HG02970 (cell line): ENCODE measurements at regions not wholly inside any gene's neighbourhood (a gene's known extent, or its start where the extent isn't known, plus 50 kb on each side); places are given as distances from the start of the nearest gene placed in this dataset.

ENCODE experiments used
- ATAC-seq: cut with Tn5 transposase; IDR thresholded peaks from one replicate; pipeline ENCODE4 v1.9.1; 2021; ENCODE audit warnings: mild to moderate bottlenecking, moderate library complexity, moderate number of reproducible peaks; ENCODE audit not compliant: unreplicated experiment, low FRiP score

DNA sequence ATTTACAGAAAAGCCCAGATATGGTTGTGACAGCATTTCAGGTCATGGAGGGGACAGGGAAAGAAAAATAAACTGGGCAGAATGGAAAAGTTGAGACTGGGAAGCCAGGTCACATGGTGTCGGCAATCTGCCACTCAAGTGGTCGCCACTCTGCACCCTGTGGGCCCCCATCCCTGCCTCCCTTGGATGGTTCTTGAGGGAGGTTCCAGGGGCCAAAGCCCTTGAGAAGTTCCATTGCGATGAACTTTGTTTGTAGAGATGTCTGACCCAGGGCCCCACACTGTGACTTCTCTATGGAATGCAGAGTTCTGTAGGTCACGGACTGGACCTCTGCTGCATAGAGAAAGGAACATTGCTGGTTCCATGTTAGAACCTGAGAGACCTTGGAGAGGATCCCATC is 105.7 kb upstream of the SLC14A2 start:
- ATAC-seq, result no peak

DNA sequence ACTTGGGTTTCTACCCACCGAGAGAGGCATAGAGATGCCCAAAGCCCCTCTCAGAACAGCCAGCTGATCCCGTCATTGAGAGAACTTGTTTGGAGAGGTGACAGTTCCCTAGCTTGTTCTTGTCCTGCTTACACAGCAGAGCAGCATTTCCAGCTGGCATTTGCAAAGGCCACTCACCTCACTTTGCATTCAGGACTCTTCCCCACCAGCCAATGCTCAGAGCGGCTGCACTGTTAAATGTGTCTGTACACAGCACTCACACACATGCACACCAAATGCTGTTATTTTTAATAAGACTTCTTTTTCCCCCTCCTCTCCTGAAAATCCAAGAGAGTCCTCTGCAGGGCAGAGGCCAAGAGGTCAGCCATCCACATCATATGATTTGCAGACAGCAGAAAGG is 104.6 kb upstream of the SLC14A2 start:
- ATAC-seq, result no peak

DNA sequence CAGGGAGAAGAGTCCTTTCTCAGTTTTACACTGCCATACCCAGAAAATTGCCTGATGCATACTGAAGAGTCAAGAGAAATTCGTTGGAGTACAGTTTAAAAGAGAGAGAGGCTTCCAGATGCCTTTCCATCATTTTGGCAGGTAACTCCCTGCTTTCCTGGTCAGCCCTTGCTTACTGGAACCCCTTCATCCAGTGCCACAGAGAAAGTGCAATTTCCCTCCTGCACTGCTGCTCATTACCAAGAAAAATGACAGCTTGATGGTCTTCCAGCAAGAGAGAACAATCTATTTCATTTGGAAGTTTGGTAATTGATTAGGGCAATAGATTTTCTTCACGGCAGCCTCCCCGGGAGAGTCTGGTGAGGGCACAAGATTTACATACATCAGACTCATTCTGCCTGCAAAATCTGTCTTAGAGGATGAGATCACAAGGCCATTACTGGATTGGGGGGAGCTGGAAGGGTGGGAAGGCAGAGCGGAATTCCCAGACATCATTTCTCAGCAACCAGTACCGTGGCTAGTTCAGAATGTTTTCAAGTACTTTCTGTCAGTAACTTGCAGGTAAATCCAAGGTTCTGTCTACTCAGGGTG is 102.8 kb upstream of the SLC14A2 start:
- ATAC-seq, result no peak

DNA sequence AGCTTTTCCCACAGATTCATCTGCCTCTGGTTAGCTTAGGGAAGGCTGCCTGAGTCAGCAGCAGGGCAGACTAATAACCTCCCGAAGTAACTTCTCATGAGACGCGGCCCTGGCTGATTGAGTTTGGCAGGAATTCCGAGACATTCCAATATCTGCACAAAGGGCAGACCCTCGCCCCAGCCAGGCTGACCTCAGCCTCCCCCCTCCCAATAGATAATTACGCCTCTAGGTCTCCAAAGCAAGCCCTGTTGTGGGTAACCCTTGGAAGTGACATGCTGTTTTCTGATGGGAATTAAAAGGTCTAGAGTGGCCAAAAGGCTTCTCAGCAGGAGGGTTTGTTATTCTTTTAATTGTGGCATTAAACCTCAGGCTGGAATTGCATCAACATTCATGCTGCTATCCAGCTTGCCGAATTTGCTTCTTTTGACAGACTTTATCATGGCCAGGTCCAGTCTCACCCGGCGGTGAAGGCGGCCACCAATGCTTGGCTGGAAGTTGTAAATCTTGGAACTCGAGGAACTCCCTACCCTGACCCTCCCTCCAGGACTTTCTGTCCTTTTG is 98.0 kb upstream of the SLC14A2 start:
- ATAC-seq, result no peak

DNA sequence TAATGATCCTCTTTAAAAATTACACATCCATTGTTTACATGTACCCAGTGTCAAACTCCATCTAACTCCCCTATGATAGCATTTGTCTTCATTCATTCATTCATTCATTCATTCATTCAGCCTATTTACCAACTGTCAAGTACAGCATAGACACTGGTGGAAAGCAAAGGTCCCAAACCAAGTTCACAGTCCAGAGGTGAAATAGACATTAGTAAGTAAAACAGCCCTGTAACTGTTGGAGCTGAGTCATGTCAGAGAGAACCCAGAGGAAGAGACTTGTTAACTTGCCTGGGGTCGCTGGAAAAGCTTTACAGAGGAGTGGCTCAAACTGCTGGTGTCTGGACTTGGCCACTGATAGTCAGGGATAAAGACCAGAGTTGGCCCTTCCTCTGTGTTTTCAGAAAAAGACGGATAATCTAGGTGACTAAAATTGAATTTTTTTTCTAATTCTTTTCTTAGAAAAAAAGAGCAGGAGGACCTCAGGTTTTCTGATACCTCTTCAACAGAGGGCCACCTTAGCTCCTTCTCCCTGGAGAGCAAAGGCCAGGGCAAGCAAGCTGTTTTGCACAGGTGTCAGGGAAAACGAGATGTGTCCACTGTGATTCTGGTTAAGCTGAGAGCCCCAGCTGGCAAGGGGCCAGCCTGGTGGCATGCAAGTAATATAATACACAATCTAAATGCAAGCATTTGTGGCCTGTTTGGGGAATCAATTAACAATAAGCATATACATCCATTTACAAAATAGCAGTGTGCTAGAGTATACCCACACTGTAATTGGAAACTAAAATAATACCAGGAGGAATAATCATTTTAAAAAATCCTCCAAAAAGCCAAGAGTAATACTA is 96.7 kb upstream of the SLC14A2 start:
- no peak for ATAC-seq

DNA sequence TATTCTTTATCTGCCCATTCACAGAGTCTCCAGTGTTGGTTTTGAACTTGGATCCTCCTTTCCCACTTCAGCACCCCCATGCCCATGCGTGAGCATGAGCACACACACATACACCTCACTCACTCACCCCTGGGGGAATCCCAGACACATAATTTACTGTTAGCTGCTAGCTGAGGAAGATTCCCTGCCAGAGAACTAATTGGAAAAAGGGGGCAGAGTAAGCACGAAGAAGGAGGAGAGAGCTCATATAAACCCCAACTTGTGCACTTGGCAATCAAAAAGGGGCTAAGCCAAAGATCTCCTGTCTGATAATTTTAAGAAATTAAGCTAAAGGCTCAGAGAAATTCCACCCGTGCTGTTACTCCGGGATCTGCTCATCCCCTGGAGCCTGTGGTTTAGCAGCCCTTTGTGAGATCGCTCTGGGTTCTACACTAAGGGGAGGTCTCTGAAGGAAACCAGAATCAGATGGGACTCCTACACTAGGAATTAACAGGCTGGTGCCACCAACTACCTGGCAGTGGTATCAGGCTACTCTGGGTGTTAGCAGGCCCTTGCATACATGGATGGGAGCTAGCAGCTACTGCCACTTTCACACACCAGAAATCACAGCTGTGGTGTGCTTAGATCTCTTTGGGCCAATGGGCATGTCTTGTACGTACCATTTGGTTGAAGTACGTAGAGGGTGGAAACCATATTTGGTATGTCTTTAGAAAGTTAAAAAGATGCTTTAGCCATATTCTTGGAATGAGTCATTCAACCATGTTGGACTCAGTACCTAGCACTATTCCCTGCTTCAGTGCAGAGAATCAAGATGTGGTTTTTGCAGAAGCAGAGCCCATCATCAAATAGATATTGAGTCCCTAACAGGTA is 95.6 kb upstream of the SLC14A2 start:
- no peak for ATAC-seq

DNA sequence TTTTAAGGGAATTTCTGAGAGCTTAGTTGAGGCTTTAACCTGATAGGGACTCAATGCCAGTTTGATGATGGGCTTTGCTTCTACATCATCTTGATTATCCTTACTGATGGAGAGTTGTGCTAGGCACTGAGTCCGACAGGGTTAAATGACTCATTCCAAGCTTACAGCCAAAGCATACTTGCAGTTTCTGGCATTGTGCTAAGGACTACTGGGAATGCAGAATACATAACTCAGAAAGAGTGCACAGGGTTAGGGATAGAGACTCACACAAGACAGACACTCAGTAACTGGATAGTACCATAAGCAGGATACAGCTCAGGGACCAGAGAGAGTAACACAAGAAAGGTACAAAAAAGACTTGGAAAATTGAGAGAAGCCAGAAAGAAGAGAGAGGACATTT is 94.1 kb upstream of the SLC14A2 start:
- no peak for ATAC-seq

DNA sequence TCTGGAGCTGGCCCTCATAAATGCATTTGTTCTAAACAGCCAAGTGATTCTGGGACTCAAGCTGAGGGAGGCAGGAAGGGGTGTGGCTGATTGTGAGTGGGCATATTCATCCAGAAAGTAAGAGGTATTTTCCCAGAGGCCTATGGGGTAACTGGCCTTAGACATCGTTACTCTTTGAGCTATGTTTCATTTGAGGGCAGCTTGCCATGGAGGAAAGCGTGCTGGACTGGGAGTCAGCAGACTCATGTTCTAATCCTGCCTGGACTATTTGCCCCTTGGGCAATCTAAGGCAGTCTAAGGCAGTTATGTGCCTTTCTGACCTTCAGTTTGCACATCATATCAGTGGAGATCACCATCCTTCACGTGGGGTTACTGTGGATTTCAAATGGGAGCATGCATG is 93.5 kb upstream of the SLC14A2 start:
- ATAC-seq, result no peak

DNA sequence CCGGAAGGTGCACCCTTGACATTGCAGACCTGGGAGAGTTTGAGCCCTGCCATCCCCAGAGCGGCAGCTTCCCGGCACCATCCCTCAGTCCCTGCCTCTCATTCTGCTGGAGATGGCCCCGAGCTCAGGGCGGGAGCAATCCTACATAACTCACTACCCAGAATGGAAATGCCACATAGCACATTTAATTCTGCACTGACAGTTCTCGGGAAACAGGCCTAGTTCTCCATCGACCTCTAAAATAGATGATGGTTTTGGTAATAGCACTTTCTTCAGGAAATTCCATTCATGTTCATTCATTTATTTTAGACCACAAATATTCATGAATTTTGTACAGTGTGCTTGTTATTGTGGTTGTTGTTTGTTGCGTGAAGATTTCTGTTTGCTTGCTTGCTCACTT is 92.9 kb upstream of the SLC14A2 start:
- ATAC-seq, result no peak

DNA sequence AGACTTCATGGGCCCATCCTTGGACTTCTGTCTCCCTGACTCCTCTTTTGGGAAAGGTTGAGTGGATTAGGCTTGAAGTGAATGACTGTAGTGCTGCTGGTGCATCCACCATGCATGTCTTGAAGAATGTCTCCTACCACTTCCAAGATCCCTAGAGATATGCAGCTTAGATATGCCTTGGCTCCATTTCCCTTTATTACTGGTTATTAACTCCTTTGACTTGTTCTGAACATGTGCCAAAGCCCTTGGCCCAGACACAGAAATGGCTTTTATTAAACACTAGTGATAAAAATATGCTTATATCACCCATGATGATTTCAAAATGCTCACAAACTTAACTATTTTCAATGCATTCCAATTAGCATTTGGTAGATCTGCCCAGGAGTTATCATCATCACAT is 90.0 kb upstream of the SLC14A2 start:
- no peak for ATAC-seq

DNA sequence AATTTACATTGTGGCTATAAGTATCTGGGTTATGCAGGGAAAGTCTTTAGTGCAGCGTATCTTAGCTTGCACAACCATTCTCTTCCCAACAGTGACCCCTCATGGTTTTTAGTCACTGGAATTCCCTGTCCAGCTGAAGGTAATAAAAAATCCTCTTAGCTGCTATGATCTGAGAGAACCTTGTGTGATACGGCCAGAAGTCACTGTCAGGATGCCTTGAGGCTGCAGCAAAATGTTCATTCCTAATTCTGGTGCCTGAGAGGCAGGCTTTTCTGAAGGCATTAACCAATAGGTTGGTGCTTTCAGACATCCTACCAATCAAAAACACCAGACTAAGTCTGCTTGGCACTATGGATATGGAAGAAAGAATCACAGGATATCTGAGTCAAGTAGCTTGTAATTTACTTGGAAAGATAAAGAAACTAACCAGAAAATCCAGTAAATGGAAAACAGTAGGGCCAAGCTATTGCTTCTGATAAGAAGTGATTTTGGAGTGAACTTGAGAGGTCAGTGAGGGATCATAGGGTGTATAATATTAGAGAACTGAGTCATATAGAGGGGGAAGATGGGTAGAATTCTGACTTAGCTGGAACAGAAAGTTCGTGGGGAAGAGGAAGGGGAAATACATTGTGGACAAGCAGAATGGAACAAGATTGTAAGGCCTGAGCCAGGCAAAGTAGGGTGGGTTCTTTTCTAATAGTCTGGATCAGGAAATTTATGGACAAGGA is 89.0 kb upstream of the SLC14A2 start:
- ATAC-seq, result no peak

DNA sequence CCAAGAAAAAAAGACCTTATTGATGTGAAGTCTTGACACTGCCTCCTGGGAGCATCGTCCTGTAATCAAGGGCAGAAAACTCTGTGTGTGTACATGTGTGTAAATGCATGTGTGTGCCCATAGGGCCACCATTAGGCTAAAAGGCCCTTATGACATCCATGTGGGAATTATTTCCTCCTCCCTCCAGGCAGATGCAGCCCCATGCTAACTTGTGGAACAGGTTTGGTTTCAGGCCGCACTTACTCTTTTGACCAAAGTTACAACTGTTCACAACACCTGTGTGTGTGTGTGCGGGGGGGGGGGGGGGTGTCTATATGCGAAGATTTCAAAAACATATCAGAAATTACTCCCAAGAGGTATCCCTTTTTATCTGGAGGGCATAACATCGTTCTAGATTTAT is 87.4 kb upstream of the SLC14A2 start:
- ATAC-seq, result no peak

DNA sequence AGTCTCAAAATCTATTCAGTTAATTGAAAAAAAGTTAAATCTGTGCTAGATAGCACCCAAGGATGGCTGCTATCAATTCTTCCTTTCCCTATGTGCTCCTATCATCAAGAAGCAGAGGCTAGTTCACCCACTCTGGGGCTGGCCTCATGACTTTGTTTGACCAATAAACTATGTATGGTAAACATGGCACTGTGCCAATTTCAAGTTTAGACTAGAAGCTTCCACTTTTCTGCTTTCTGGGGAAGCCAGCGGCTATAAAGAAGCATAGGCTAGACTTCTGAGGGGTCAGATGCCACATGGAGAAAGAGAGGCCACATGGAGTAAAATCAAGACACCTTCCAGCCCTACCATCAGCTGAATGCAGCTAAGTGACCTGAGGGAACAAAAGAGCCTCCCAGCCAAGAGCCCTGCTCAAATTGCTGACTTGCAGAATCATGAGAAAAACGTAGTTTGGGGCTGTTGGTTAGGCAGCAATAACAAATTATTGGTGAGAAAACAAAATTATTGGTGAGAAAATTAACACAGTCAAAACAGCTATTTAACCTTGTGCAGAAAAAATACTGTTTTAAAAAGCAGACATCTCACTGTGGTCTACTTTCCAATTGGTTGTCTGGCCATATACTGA is 86.5 kb upstream of the SLC14A2 start:
- ATAC-seq, result no peak

DNA sequence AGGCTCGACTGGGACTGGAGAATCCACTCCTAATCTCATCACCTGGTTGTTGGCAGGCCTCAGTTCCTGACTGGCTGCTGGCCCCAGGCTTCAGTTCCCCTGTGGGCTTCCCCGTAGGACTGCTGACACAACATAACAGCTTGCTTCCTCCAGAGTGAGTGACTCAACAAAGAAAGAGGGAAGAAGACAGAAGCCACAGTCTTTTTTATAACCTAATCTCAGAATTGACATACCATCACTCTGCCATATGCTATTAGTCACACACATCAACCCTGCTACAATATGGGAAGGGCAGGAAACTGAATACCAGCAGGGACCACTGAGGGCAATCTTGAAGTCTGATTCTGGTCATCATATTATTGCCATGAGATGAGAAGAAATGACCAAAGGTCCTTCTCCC is 76.8 kb upstream of the SLC14A2 start:
- ATAC-seq, result no peak

DNA sequence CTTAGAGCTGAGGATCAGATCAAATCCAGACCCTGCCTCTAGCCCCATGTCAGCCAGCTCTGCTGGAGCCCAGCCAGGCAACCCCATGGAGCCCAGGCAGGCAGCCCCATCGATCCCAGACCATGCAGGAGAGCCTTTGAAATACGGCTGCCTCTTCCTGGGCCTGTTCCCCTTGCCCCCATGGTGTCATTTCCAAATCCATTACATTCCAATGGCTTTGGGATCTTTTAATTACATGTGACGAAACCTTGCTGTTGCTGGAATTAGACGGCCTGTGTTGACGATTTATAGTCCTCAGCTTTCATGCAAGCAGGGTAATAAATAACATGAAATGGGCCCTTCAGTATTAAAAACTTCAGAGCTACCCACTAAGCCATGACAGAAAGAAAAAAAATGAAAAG is 75.8 kb upstream of the SLC14A2 start:
- no peak for ATAC-seq

DNA sequence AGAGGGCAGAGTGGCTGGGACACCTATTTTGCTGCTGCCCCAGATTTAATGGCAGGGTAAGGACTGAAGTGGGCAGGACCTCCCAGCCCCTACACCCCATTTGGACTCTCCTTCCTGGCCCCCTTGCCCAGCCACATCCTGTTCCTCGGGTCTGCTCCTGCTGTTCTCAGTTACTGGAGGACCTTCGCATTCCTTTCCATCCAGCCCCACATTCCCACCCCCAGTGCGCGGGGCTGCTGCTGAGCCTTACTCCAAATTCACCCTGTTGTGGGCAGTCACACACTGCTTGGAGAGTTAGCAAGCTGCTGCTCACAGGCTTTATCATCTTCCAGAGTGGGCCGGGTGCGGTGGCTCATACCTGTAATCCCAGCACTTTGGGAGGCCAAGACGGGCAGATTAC is 75.2 kb upstream of the SLC14A2 start:
- ATAC-seq, result no peak

DNA sequence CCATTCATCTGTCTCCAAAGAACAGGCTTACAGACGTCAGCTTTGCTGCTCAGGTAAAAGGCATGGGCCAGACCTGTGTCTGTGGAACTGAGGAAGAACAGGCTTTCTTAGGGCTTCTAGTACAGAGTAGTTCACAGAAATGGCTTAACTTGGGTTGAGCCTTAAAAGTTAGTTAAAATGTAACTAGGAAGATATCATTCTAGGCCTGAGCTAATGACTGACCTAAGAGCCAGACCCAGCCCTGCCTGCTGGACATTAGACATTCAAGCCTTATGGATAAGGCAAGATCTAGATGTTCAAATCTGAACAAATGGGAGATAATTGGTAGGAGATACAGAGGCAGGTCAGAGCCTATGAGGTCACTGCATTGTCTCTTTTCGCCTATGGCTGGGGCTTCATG is 73.9 kb upstream of the SLC14A2 start:
- ATAC-seq, result no peak

DNA sequence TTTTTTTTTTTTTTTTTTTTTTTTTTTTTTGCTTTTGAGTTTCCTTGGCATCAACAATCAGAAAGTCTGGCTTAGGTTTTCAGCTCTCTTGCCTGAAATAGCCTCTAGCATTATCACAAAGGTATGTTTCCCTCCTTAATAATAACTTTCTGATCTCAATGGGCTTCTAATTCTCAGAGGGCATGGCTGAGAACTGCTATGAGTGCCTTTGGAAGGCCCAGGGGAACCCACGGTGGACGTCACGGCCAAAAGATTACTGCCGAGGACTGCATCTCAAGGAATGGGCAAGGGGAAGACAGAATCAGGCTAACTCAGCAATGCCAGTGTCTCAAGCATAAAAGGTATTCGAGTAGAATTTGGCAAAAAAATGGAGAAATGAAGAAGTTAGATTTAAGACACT is 73.2 kb upstream of the SLC14A2 start:
- no peak for ATAC-seq

DNA sequence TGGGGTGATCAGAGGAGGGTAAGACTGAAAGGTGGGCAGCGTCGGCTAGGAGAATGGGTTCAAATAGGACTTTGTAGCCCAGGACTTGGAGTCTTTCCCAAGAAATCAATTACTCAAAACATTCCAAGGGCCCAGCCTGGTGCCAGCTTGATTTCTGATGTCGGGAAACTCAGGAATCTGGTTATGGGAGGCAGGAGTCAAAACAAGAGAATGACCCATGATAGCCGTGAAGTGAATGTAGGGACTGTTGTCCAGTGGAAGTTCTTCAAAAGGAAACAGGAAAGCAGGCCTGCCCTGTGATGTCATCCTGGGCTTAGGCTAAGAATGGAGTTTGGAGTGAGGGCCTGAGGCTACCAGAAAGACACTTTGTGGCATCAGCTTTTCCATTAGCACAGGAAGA is 67.4 kb upstream of the SLC14A2 start:
- no peak for ATAC-seq

DNA sequence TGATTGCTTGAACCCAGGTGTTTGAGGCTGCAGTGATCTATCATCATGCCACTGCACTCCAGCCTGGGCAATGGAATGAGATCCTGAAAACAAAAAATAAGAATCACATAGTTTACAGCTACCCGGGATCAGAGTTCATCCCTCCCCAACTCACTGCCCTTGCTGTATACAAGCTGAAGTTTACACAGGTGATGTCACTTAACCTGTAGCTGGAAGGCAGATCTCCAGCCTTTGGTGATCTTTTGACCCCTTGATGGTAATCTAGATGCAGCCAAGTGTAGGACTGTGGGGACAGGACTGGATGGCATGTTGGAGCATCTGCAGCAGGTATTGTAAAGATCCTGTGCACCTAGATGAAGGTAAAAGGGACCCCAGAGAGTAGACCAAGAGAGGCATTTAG is 66.7 kb upstream of the SLC14A2 start:
- no peak for ATAC-seq
